ENCODE measurements at regions not wholly inside any gene's neighbourhood (a gene's known extent, or its start where the extent isn't known, plus 50 kb on each side); places are given as distances from the start of the nearest gene placed in this dataset.

DNA sequence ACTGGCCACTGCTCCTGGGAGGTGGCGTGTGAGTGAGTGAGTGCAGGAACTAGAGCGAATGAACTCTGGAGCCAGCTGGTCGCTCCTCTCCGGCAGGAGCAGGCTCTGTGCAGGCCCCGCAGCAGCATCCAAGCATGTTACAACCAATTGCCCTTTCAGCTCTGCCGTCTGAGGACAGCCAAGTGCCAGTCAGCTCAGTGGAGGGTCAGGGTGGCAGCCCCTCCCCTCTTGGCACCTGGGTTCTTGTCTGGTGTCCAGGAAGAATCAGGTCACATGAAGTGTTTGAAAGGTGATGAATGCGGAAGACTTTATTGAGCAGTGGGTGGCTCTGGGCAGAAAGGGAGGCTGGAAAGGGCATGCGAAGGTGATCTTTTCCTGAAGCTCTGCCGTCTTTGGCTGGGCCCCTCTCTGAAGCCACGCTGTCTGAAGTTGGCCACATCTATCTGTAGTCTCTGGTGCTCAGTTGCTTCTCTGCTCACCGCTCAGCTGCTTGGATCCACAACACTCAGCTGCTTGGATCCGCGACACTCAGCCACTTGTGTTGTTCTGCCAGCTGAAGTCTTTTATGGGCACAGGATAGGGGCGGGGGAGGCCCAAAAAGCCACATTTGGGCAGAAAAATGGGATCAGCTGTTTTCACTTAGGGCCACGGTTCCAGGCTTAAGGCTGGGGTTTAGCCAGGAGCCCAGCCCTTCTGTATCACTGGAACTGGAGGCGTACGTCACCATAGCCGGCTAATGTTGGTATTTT is 139.8 kb downstream of the ADSS2 start:
- Histone ChIP-seq H3K27ac (ENCODE audit: low read depth, low read length) (no peak overlapping the region), H3K4me1 (ENCODE audit: control insufficient read depth in 1 of 2, insufficient read depth in 2 of 2, low read length in 2 of 2) (no peaks in the 10 kb centered on the region), H3K9me3 (ENCODE audit: control insufficient read depth in 1 of 2, low read length in 2 of 2) (no peaks in the 10 kb centered on the region)

DNA sequence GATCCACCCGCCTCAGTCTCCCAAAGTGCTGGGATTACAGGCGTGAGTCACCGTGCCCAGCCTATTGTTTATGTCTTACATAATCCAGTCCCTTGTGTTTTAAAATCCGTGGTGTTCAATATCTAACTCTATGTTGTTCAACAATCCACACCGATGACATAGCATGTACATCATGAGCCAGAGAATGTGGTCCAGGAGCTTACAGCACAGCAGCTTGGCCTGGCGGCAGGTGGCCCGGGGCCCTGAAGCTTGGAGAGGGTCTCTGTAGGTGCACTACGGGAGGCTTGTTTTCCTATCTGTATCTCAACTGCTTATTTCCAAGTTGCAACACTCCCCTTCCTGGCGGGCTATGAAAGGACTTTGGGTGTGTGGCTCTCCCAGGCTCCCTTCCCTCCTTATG is 138.4 kb downstream of the ADSS2 start:
- Histone ChIP-seq H3K9ac (ENCODE audit: low read depth in 1 of 2, low read length in 2 of 2) (no peak overlapping the region), H3K4me1 (ENCODE audit: control insufficient read depth in 1 of 2, insufficient read depth in 2 of 2, low read length in 2 of 2) (peaks cover 3 to 4% of the 10 kb centered on the region in 2 donors), H3K9me3 (ENCODE audit: control insufficient read depth in 1 of 2, low read length in 2 of 2) (no peaks in the 10 kb centered on the region), H3K27ac (ENCODE audit: low read depth, low read length) (no peak overlapping the region), H3K4me3 (ENCODE audit: low read depth in 1 of 2, low read length in 2 of 2) (no peak overlapping the region), H3K27me3 (ENCODE audit: control insufficient read depth in 1 of 2, insufficient read depth in 2 of 2, low read length in 2 of 2) (no peaks in the 10 kb centered on the region), H3K36me3 (ENCODE audit: control insufficient read depth in 1 of 2, insufficient read depth in 2 of 2, low read length in 2 of 2) (no peaks in the 10 kb centered on the region)

More for the DNA sequence above, 139.8 kb downstream of the ADSS2 start:
- Histone ChIP-seq H3K4me3 (ENCODE audit: low read depth in 1 of 2, low read length in 2 of 2) (no peak overlapping the region), H3K9ac (ENCODE audit: low read depth in 1 of 2, low read length in 2 of 2) (no peak overlapping the region), H3K36me3 (ENCODE audit: control insufficient read depth in 1 of 2, insufficient read depth in 2 of 2, low read length in 2 of 2) (no peaks in the 10 kb centered on the region), H3K27me3 (ENCODE audit: control insufficient read depth in 1 of 2, insufficient read depth in 2 of 2, low read length in 2 of 2) (no peaks in the 10 kb centered on the region)

DNA sequence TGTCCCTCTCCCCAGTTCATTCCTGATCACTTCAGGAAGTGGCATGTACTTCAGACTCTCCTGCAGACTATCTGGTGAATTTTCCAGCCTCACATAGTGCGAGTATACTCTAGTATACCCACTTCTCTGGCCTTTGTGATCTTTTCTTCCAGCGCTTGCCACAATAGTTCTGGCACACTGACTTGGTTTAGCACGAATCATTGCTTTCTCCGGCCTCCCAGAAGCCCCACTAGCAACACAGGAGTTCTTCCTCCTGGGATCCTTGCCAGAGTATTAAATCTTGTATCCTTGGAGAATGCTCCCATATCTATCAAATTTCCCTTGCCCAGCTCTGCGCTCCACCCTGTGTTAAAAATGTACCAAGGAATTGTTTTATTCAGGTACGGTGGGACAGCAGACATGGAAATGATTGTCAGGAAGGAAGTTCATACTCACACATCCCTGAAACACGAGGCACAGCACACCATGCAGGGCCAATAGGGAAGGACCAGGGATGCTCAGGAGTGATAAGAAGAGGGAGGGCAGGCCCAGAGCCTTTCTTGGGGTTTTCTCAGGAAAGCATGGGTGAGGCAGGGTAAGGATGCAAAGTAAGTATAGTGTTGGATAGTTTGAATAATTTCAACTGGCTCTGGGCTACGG is 136.7 kb downstream of the ADSS2 start:
- Histone ChIP-seq H3K27ac (ENCODE audit: low read depth, low read length) (no peak overlapping the region), H3K27me3 (ENCODE audit: control insufficient read depth in 1 of 2, insufficient read depth in 2 of 2, low read length in 2 of 2) (no peaks in the 10 kb centered on the region)

DNA sequence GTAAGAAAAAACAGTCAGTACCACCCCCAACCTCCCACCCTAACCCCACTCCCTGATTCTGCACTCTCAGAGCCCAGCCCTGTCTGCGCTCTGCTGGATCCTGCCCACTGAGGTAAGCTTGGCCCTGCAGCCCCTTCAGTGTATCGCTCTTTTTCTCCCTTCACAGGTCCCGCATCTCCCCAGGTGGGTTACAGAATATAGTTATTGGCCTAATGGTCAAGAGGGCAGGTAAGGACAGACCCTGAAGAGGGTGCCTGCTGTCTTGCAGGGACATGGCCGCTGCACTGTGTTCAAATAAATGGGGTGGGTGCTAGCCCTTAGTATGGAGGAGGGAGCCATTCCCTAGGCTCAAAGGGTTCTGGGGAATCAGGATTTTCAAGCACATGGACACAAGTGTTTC is 135.7 kb downstream of the ADSS2 start:
- Histone ChIP-seq H3K9me3 (ENCODE audit: control insufficient read depth in 1 of 2, low read length in 2 of 2) (no peaks in the 10 kb centered on the region), H3K4me1 (ENCODE audit: control insufficient read depth in 1 of 2, insufficient read depth in 2 of 2, low read length in 2 of 2) (peaks cover 7 to 10% of the 10 kb centered on the region in 2 donors)

More for the DNA sequence above, 136.7 kb downstream of the ADSS2 start:
- no peak overlapping the region for H3K4me3 ChIP-seq (ENCODE audit: low read depth in 1 of 2, low read length in 2 of 2)
- H3K9me3 ChIP-seq (ENCODE audit: control insufficient read depth in 1 of 2, low read length in 2 of 2) = no peaks in the 10 kb centered on the region
- no peak overlapping the region for H3K9ac ChIP-seq (ENCODE audit: low read depth in 1 of 2, low read length in 2 of 2)
- no peaks in the 10 kb centered on the region for H3K36me3 ChIP-seq (ENCODE audit: control insufficient read depth in 1 of 2, insufficient read depth in 2 of 2, low read length in 2 of 2)
- peaks cover 7 to 10% of the 10 kb centered on the region in 2 donors for H3K4me1 ChIP-seq (ENCODE audit: control insufficient read depth in 1 of 2, insufficient read depth in 2 of 2, low read length in 2 of 2)

DNA sequence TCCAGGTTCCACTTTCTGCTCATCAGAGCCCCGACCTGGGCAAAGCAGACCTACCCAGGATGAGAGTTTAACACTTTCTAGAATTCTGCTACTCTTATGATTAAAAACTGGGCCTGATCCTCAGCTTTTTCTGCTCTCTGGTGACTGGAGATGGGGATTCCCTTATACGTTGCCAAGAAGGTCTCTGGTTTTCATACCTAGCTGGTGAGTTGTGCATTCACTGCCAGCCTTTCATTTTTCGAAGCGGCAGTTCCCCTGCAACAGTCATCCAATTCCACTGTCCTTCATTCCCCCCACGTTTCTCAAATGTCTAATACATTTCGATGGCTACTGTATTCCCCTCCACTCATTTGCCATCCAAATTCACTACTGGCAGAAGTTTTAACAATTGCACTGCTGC is 135.3 kb downstream of the ADSS2 start:
- H3K9ac ChIP-seq (ENCODE audit: low read depth in 1 of 2, low read length in 2 of 2) = no peak overlapping the region
- no peaks in the 10 kb centered on the region for H3K9me3 ChIP-seq (ENCODE audit: control insufficient read depth in 1 of 2, low read length in 2 of 2)
- no peak overlapping the region for H3K4me3 ChIP-seq (ENCODE audit: low read depth in 1 of 2, low read length in 2 of 2)
- no peaks in the 10 kb centered on the region for H3K36me3 ChIP-seq (ENCODE audit: control insufficient read depth in 1 of 2, insufficient read depth in 2 of 2, low read length in 2 of 2)
- no peak overlapping the region for H3K27ac ChIP-seq (ENCODE audit: low read depth, low read length)
- peaks cover 7 to 10% of the 10 kb centered on the region in 2 donors for H3K4me1 ChIP-seq (ENCODE audit: control insufficient read depth in 1 of 2, insufficient read depth in 2 of 2, low read length in 2 of 2)
- H3K27me3 ChIP-seq (ENCODE audit: control insufficient read depth in 1 of 2, insufficient read depth in 2 of 2, low read length in 2 of 2) = no peaks in the 10 kb centered on the region

More for the DNA sequence above, 135.7 kb downstream of the ADSS2 start:
- Histone ChIP-seq H3K27ac (ENCODE audit: low read depth, low read length) (no peak overlapping the region), H3K36me3 (ENCODE audit: control insufficient read depth in 1 of 2, insufficient read depth in 2 of 2, low read length in 2 of 2) (no peaks in the 10 kb centered on the region), H3K4me3 (ENCODE audit: low read depth in 1 of 2, low read length in 2 of 2) (no peak overlapping the region), H3K9ac (ENCODE audit: low read depth in 1 of 2, low read length in 2 of 2) (no peak overlapping the region), H3K27me3 (ENCODE audit: control insufficient read depth in 1 of 2, insufficient read depth in 2 of 2, low read length in 2 of 2) (no peaks in the 10 kb centered on the region)

DNA sequence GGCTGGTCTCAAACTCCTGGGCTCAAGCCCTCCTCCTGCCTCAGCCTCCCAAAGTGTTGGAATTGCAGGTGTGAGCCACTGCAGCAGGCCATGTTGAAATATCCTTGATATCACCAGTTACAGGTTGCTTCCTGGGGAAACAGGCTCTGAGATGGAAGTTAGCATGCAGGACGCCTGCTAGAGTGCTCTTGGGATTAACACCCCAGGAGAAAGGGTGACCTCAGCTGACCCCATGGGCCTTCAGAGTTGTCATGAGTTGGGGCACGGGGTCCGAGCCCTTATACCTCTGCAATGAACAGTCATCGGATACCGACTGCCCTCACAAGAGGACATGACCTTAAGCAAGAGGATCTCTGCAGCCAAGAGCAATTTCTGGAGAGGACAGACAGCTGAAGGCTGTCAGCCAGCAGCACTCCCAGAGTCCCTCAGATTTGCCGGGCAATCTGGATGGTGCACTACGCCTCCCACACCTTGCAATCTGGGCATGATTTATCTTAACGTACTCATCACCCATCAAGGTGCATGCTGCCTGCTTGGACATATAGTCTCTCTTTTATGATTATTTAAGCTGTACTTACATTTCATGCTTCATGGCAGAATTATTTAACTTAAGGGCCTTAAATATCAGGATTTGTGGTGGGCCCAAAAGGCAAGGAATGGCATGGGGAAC is 134.6 kb downstream of the ADSS2 start:
- H3K27me3 ChIP-seq (ENCODE audit: control insufficient read depth in 1 of 2, insufficient read depth in 2 of 2, low read length in 2 of 2) = no peaks in the 10 kb centered on the region
- peaks cover 8 to 10% of the 10 kb centered on the region in 2 donors for H3K4me1 ChIP-seq (ENCODE audit: control insufficient read depth in 1 of 2, insufficient read depth in 2 of 2, low read length in 2 of 2)
- no peaks in the 10 kb centered on the region for H3K36me3 ChIP-seq (ENCODE audit: control insufficient read depth in 1 of 2, insufficient read depth in 2 of 2, low read length in 2 of 2)
- no peak overlapping the region for H3K9ac ChIP-seq (ENCODE audit: low read depth in 1 of 2, low read length in 2 of 2)
- no peak overlapping the region for H3K4me3 ChIP-seq (ENCODE audit: low read depth in 1 of 2, low read length in 2 of 2)
- H3K27ac ChIP-seq (ENCODE audit: low read depth, low read length) = no peak overlapping the region
- H3K9me3 ChIP-seq (ENCODE audit: control insufficient read depth in 1 of 2, low read length in 2 of 2) = no peaks in the 10 kb centered on the region

DNA sequence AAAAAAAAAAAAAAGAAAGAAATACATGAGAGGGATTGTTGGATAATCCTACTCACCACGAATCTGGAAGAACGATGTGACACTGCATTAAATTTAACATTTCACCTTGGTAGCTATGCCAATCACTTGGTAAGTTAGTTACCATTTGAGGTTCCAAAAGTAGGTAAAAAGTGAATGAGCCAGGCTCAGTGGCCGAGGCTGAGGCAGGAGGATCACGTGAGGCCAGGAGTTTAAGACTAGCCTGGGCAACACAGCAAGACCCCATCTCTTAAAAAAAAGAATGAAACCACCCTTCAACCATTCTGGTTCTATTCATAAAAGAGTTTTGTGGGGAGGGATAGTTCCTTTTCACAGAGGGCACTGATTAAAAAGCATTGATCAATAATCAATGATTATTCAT is 133.6 kb downstream of the ADSS2 start:
- Histone ChIP-seq H3K4me1 (ENCODE audit: control insufficient read depth in 1 of 2, insufficient read depth in 2 of 2, low read length in 2 of 2) (peaks cover 16 to 19% of the 10 kb centered on the region in 2 donors), H3K9ac (ENCODE audit: low read depth in 1 of 2, low read length in 2 of 2) (no peak overlapping the region), H3K27ac (ENCODE audit: low read depth, low read length) (no peak overlapping the region)

DNA sequence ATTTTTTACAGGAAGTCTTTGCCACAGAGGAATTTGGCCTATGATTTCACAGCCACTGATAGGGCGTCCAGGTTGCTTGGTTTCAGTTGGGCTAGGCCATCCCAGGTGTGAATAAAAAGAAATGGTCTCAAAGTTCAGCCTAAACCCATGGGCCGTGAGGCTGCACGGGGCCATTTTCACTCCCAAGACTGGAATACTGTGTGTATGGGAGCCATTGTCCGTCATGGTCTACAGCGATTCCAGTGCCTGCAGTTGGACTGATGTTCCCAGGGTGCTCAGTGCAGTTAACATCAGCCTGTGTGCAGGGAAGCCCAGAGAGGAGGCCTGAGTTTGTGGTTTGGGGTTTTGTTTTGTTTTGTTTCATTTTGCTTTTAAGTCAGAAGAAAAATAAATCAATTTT is 133.2 kb downstream of the ADSS2 start:
- H3K9me3 ChIP-seq (ENCODE audit: control insufficient read depth in 1 of 2, low read length in 2 of 2) = no peaks in the 10 kb centered on the region
- H3K27me3 ChIP-seq (ENCODE audit: control insufficient read depth in 1 of 2, insufficient read depth in 2 of 2, low read length in 2 of 2) = no peaks in the 10 kb centered on the region
- H3K9ac ChIP-seq (ENCODE audit: low read depth in 1 of 2, low read length in 2 of 2) = no peak overlapping the region
- no peak overlapping the region for H3K27ac ChIP-seq (ENCODE audit: low read depth, low read length)
- H3K36me3 ChIP-seq (ENCODE audit: control insufficient read depth in 1 of 2, insufficient read depth in 2 of 2, low read length in 2 of 2) = no peaks in the 10 kb centered on the region
- H3K4me1 ChIP-seq (ENCODE audit: control insufficient read depth in 1 of 2, insufficient read depth in 2 of 2, low read length in 2 of 2) = peaks cover 16 to 24% of the 10 kb centered on the region in 2 donors
- peak overlapping the region; percentile 33 to 46 for H3K4me3 ChIP-seq (ENCODE audit: low read depth in 1 of 2, low read length in 2 of 2)

More for the DNA sequence above, 133.6 kb downstream of the ADSS2 start:
- H3K4me3 ChIP-seq (ENCODE audit: low read depth in 1 of 2, low read length in 2 of 2) = peak overlapping the region in 1 of 2 donors; percentile 33
- no peaks in the 10 kb centered on the region for H3K36me3 ChIP-seq (ENCODE audit: control insufficient read depth in 1 of 2, insufficient read depth in 2 of 2, low read length in 2 of 2)
- H3K9me3 ChIP-seq (ENCODE audit: control insufficient read depth in 1 of 2, low read length in 2 of 2) = no peaks in the 10 kb centered on the region
- no peaks in the 10 kb centered on the region for H3K27me3 ChIP-seq (ENCODE audit: control insufficient read depth in 1 of 2, insufficient read depth in 2 of 2, low read length in 2 of 2)

DNA sequence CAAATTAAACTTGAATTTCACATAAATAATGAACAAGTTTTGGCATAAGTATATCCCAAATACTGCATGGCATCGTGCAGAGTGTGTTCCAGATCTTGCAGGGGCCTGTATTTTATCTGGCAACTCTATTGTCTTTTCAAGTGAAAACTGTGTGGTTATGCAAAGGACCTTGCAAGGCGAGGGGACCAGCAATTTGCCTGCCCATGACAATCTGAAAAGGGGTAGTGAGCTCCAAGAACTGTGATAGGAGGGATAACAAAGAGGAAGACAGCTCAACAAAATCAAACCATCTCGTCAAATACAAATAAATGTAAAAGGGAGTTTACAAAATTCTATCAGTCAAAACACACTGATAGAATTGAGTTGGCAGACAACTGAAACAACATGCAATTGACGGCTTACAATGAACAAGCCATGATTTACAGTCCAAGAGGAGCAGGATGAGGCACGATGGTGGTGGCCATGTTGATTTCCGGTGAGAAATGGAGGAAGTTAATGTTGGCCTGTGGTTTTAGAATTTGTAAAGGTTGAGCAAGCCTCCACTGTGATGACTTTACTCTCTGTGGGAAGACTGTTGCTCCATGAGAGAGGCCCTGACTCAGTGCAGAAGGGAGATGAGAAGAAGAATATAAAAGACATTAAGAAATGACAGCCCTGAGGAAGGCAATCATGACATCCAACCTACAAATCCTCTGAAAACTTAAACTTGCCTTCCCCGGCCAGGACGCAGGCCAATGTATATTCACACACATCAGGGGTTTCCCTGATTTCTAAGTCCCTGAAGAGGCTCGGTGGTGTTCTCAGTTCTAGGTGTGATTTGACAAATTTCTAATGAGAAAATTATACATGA is 132.2 kb downstream of the ADSS2 start:
- H3K9ac ChIP-seq (ENCODE audit: low read depth in 1 of 2, low read length in 2 of 2) = no peak overlapping the region
- no peak overlapping the region for H3K4me3 ChIP-seq (ENCODE audit: low read depth in 1 of 2, low read length in 2 of 2)
- H3K36me3 ChIP-seq (ENCODE audit: control insufficient read depth in 1 of 2, insufficient read depth in 2 of 2, low read length in 2 of 2) = no peaks in the 10 kb centered on the region
- no peak overlapping the region for H3K27ac ChIP-seq (ENCODE audit: low read depth, low read length)
- H3K4me1 ChIP-seq (ENCODE audit: control insufficient read depth in 1 of 2, insufficient read depth in 2 of 2, low read length in 2 of 2) = peaks cover 18 to 31% of the 10 kb centered on the region in 2 donors
- no peaks in the 10 kb centered on the region for H3K27me3 ChIP-seq (ENCODE audit: control insufficient read depth in 1 of 2, insufficient read depth in 2 of 2, low read length in 2 of 2)
- H3K9me3 ChIP-seq (ENCODE audit: control insufficient read depth in 1 of 2, low read length in 2 of 2) = no peaks in the 10 kb centered on the region
